Mesothelial cell of epicardium (in vitro differentiated cells): ENCODE measurements at regions not wholly inside any gene's neighbourhood (a gene's known extent, or its start where the extent isn't known, plus 50 kb on each side); places are given as distances from the start of the nearest gene placed in this dataset.

Experiments
- DNase-seq, 2 experiments: peaks; one replicate each; pipeline ENCODE4 v3.0.0; 2021; ENCODE audit warnings: low spot score in 2 of 2; ENCODE audit not compliant: unreplicated experiment in 2 of 2
- H3K27ac Mint-ChIP-seq: 2 replicates; pipeline ENCODE4 v1.8.0; 2021; ENCODE audit warnings: mixed read lengths
- H3K27me3 Mint-ChIP-seq: 2 replicates; pipeline ENCODE4 v1.8.0; 2021; ENCODE audit warnings: low read depth, mixed read lengths
- H3K36me3 Mint-ChIP-seq: 2 replicates; pipeline ENCODE4 v1.8.0; 2021; ENCODE audit warnings: mixed read lengths
- H3K4me1 Mint-ChIP-seq: 2 replicates; pipeline ENCODE4 v1.8.0; 2021; ENCODE audit warnings: mixed read lengths
- H3K4me3 Mint-ChIP-seq: 2 replicates; pipeline ENCODE4 v1.8.0; 2021; ENCODE audit warnings: mild to moderate bottlenecking, moderate library complexity, mixed read lengths
- H3K9me3 Mint-ChIP-seq: 2 replicates; pipeline ENCODE4 v1.8.0; 2021; ENCODE audit warnings: mixed read lengths
- TF ChIP-seq, protein P1 (sequence below): fragments of 200-600 bp; sonication (generic); IDR thresholded peaks from one replicate; pipeline ENCODE4 v1.5.0; 2021; ENCODE audit warnings: antibody characterized with exemption; ENCODE audit not compliant: unreplicated experiment

GRCh38 chr1:194174528-194174927 lies 988.1 kb upstream of the B3GALT2 start:
- Mint-ChIP-seq H3K4me3 (no peak overlapping the region), H3K27ac (no peak overlapping the region), H3K9me3 (peaks cover 19% of the 10 kb centered on the region), H3K27me3 (no peaks in the 10 kb centered on the region), H3K36me3 (peaks cover 4% of the 10 kb centered on the region), H3K4me1 (peaks cover 11% of the 10 kb centered on the region)
- no peak for DNase-seq
- TF ChIP-seq, protein P1, sequence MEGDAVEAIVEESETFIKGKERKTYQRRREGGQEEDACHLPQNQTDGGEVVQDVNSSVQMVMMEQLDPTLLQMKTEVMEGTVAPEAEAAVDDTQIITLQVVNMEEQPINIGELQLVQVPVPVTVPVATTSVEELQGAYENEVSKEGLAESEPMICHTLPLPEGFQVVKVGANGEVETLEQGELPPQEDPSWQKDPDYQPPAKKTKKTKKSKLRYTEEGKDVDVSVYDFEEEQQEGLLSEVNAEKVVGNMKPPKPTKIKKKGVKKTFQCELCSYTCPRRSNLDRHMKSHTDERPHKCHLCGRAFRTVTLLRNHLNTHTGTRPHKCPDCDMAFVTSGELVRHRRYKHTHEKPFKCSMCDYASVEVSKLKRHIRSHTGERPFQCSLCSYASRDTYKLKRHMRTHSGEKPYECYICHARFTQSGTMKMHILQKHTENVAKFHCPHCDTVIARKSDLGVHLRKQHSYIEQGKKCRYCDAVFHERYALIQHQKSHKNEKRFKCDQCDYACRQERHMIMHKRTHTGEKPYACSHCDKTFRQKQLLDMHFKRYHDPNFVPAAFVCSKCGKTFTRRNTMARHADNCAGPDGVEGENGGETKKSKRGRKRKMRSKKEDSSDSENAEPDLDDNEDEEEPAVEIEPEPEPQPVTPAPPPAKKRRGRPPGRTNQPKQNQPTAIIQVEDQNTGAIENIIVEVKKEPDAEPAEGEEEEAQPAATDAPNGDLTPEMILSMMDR, result no peak

DNA sequence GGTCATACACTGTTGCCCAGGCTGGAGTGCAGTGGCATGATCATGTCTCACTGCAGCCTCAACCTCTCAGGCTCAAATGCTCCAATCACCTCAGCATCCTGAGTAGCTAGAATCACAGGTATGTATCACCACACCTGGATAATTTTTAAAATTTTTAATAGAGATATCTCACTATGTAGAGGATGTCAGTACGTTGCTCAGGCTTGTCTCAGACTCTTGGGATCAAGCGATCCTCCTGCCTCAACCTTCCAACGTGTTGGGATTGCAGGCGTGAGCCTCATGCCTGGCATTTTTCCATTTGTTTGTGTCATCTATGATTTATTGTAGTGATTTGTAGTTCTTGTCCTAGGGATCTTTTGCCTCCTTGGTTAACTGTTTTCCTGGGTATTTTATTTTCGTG lies 985.2 kb upstream of the B3GALT2 start:
- TF ChIP-seq, protein P1, result no peak
- Mint-ChIP-seq H3K4me1 (peaks cover 17% of the 10 kb centered on the region), H3K4me3 (no peak overlapping the region), H3K9me3 (peaks cover 23% of the 10 kb centered on the region), H3K36me3 (peaks cover 4% of the 10 kb centered on the region), H3K27ac (no peak overlapping the region), H3K27me3 (no peaks in the 10 kb centered on the region)
- no peak for DNase-seq

DNA sequence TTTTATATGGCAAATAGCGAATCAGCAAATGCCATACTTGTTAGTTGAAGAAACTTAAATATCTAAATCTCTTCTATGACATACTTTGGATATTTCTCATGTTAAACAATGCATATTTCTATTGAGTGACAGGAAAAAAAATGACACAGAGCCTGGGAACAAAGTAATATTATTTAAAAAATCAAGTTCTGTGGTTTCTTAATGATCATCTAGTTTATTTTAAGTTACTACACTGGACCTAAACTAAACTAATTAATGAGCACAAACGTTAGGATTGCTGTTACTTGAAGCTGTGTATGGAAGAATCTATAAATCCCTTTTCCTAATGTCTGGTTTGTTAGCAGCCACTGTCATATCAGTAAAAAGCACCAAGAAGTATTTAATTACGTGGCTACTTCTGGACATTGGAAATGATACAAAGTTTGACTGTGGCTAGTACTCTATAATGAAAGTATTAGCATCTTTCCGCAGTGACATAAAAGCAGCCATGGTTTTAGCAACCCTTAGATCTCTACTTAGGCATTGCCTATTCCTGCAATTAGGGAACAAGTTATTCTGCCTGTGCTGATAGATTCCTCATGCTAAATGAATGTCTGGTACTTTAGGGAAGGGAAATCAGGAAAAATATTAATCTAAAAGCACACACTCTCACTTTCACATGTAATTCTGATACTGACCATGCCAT lies 981.7 kb upstream of the B3GALT2 start:
- Mint-ChIP-seq H3K27ac (peak overlapping the region; percentile 30), H3K27me3 (no peaks in the 10 kb centered on the region), H3K4me3 (no peak overlapping the region), H3K9me3 (peaks cover 26% of the 10 kb centered on the region), H3K36me3 (peaks cover 4% of the 10 kb centered on the region), H3K4me1 (peaks cover 9% of the 10 kb centered on the region)
- no peak for DNase-seq
- TF ChIP-seq, protein P1, result no peak

GRCh38 chr1:194164755-194165154 lies 978.3 kb upstream of the B3GALT2 start:
- H3K27ac Mint-ChIP-seq, result no peak overlapping the region

DNA sequence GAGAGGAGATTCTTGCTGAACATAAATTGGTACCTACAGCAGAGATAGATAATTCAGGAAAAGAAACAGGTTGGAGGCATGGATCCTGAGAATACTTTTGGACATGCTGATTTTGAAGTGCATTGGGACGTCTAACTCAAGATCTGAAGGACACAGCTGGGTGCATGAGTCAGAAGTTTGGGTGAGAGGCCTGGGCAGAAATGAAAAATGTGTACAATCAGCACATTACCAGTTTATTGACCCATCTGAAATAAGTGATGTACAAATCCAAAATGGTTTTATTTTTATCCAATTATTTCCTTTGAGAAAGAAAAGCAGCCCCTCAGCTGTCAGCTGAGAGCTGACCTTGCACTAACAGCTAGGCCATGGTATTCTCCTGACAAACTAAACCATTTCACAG lies 975.2 kb upstream of the B3GALT2 start:
- no peak overlapping the region for H3K27ac Mint-ChIP-seq
- no peak for DNase-seq
- H3K9me3 Mint-ChIP-seq, result peaks cover 16% of the 10 kb centered on the region
- no peaks in the 10 kb centered on the region for H3K27me3 Mint-ChIP-seq
- TF ChIP-seq, protein P1, result no peak
- peaks cover 5% of the 10 kb centered on the region for H3K36me3 Mint-ChIP-seq
- H3K4me1 Mint-ChIP-seq, result no peaks in the 10 kb centered on the region
- no peak overlapping the region for H3K4me3 Mint-ChIP-seq

More at GRCh38 chr1:194164755-194165154, 978.3 kb upstream of the B3GALT2 start:
- peaks cover 7% of the 10 kb centered on the region for H3K4me1 Mint-ChIP-seq
- no peak overlapping the region for H3K4me3 Mint-ChIP-seq
- H3K9me3 Mint-ChIP-seq, result peaks cover 8% of the 10 kb centered on the region
- TF ChIP-seq, protein P1, result no peak
- no peaks in the 10 kb centered on the region for H3K27me3 Mint-ChIP-seq
- DNase-seq, result no peak
- H3K36me3 Mint-ChIP-seq, result no peaks in the 10 kb centered on the region
